Psoas muscle (tissue), 7 donors: ENCODE measurements at regions not wholly inside any gene's neighbourhood (a gene's known extent, or its start where the extent isn't known, plus 50 kb on each side); places are given as distances from the start of the nearest gene placed in this dataset.
A peak's percentile ranks its signal among the peaks of the same experiment; 100 is the strongest.

Experiments
- ATAC-seq, 4 donors: fragments of 200-7000 bp; cut with Tn5 transposase; one replicate each; pipeline ENCODE4 v1.9.1; 2020; ENCODE audit warnings: moderate library complexity in 3 of 4, mild to moderate bottlenecking in 2 of 4
- DNase-seq, 2 donors: peaks; one replicate each; pipeline ENCODE4 v3.0.0-alpha.2; 2020
- H3K27ac ChIP-seq: fragments of 200-600 bp; one replicate; pipeline ENCODE4 v1.8.0; 2022
- H3K27me3 ChIP-seq, 3 donors: fragments of 200-600 bp in 1 of 3; one replicate each; pipeline versions ENCODE4 v1.6.1 to v1.8.0; 2013 to 2022; ENCODE audit warnings: low read length in 2 of 3, mild to moderate bottlenecking in 2 of 3, moderate library complexity in 1 of 3; ENCODE audit not compliant: insufficient read depth in 3 of 3
- H3K36me3 ChIP-seq, 2 donors: fragments of 200-600 bp in 1 of 2; one replicate each; pipeline versions ENCODE4 v1.6.1 to v1.8.0; 2013 to 2022; ENCODE audit warnings: low read depth in 1 of 2, mild to moderate bottlenecking in 1 of 2, moderate library complexity in 1 of 2; ENCODE audit not compliant: insufficient read depth in 1 of 2
- H3K4me1 ChIP-seq: fragments of 200-600 bp; one replicate; pipeline ENCODE4 v1.8.0; 2022
- H3K4me3 ChIP-seq: fragments of 200-600 bp; one replicate; pipeline ENCODE4 v1.8.0; 2022; ENCODE audit warnings: mild to moderate bottlenecking
- H3K9me3 ChIP-seq: fragments of 200-600 bp; one replicate; pipeline ENCODE4 v1.8.0; 2022
- WGBS, 3 donors: extraction: QIAGEN DNeasy Blood & Tissue Kit; methylation state at CpG; one replicate each; pipeline versions ENCODE4 v1.1.6 to v1.1.7; 2013; 5-methylcytosine and 5-hydroxymethylcytosine counted together
- intact Hi-C, 2 donors: fragments of 100-400 bp; cut with DNase I; formaldehyde crosslinking; loops; one replicate each; pipeline versions ENCODE4 v1.11.0 to v1.14.2; 2022
- TF ChIP-seq, protein P1 (sequence below): fragments of 200-600 bp; IDR thresholded peaks from one replicate; pipeline ENCODE4 v1.8.0; 2022; ENCODE audit warnings: antibody characterized with exemption
- donor health status: healthy with polysubstance abuse.
- donor health status: DM: no; HTN: no; CAD: no; lungs with moderate emphysema.
- donor health status: Bipolar disorder and iron deficiency.
- donor health status: healthy.
- donor health status: DM: yes; HTN: yes; CAD: no.
- donor health status: DM: no; HTN: no; CAD: no.
- donor health status: DM: yes; HTN: yes; CAD: no.

- TF ChIP-seq, protein P1, sequence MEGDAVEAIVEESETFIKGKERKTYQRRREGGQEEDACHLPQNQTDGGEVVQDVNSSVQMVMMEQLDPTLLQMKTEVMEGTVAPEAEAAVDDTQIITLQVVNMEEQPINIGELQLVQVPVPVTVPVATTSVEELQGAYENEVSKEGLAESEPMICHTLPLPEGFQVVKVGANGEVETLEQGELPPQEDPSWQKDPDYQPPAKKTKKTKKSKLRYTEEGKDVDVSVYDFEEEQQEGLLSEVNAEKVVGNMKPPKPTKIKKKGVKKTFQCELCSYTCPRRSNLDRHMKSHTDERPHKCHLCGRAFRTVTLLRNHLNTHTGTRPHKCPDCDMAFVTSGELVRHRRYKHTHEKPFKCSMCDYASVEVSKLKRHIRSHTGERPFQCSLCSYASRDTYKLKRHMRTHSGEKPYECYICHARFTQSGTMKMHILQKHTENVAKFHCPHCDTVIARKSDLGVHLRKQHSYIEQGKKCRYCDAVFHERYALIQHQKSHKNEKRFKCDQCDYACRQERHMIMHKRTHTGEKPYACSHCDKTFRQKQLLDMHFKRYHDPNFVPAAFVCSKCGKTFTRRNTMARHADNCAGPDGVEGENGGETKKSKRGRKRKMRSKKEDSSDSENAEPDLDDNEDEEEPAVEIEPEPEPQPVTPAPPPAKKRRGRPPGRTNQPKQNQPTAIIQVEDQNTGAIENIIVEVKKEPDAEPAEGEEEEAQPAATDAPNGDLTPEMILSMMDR, result no peak
- Histone ChIP-seq H3K4me3 (no peak overlapping the region), H3K27ac (no peak overlapping the region), H3K27me3 (no peaks in the 10 kb centered on the region), H3K36me3 (no peaks in the 10 kb centered on the region), H3K9me3 (no peaks in the 10 kb centered on the region), H3K4me1 (no peaks in the 10 kb centered on the region)
- no peak for ATAC-seq
- intact Hi-C loops, result no loop called here
- no peak for DNase-seq
These were observed 353.0 kb downstream of the ADGRL2 start for GRCh38 chr1:82153752-82154151.

DNA sequence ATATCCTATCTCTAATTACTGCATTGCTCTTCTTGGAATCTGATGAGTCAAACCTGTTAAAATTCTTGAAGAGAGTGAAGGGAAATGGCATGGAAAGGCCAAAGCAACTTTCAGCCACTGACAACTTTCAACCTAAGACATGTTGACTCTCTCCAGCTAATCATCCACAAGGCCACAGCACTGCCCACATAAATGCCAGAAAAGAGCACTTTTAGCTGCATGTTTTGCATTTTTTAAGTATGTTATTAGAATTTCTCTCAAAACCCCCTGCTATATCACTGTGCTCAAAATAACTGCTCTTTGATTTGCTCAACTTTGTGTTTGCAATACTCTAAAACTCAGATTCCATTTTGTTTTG is 352.5 kb downstream of the ADGRL2 start:
- intact Hi-C loops, result no loop called here
- peak in 1 of 4 donors; percentile 23 for ATAC-seq
- no peaks in the 10 kb centered on the region for H3K27me3 ChIP-seq
- no peak for DNase-seq
- no peaks in the 10 kb centered on the region for H3K9me3 ChIP-seq
- H3K36me3 ChIP-seq, result no peaks in the 10 kb centered on the region
- TF ChIP-seq, protein P1, result no peak
- no peaks in the 10 kb centered on the region for H3K4me1 ChIP-seq
- H3K27ac ChIP-seq, result no peak overlapping the region
- H3K4me3 ChIP-seq, result no peak overlapping the region

- no peak overlapping the region for H3K27ac ChIP-seq
- no peak for DNase-seq
- WGBS, 3 donors, result 15 to 17% (median 16%) methylated on average over 5 of the region's 5 CpGs
- TF ChIP-seq, protein P1, result no peak
- H3K36me3 ChIP-seq, result no peaks in the 10 kb centered on the region
- ATAC-seq, result peak in 2 of 4 donors; percentile 34 to 63
- no peaks in the 10 kb centered on the region for H3K4me1 ChIP-seq
- intact Hi-C loops, result no loop called here
- H3K27me3 ChIP-seq, result no peaks in the 10 kb centered on the region
- no peak overlapping the region for H3K4me3 ChIP-seq
- H3K9me3 ChIP-seq, result no peaks in the 10 kb centered on the region
These were observed 351.9 kb downstream of the ADGRL2 start for GRCh38 chr1:82152356-82153271.

- ATAC-seq (no peak), DNase-seq (no peak)
- 88 to 95% (median 90%) methylated on average over 1 of the region's 1 CpG for WGBS, 3 donors
- H3K9me3 ChIP-seq, result no peaks in the 10 kb centered on the region
- TF ChIP-seq, protein P1, result no peak
- no peak overlapping the region for H3K4me3 ChIP-seq
- H3K27me3 ChIP-seq, result no peaks in the 10 kb centered on the region
- intact Hi-C loops, result no loop called here
- H3K36me3 ChIP-seq, result no peaks in the 10 kb centered on the region
- H3K4me1 ChIP-seq, result no peaks in the 10 kb centered on the region
- no peak overlapping the region for H3K27ac ChIP-seq
These were observed 344.9 kb downstream of the ADGRL2 start for GRCh38 chr1:82145656-82146055.
